ENCODE measurements at regions not wholly inside any gene's neighbourhood (a gene's known extent, or its start where the extent isn't known, plus 50 kb on each side); places are given as distances from the start of the nearest gene placed in this dataset.

GRCh38 chr15:87500240-87500639 lies 756.3 kb downstream of the NTRK3 start:
- no peaks in the 10 kb centered on the region for H3K9me3 ChIP-seq (ENCODE audit: control insufficient read depth, insufficient read depth, low read length)
- no peak overlapping the region for H3K4me3 ChIP-seq (ENCODE audit: low read depth, low read length)
- no peaks in the 10 kb centered on the region for H3K36me3 ChIP-seq (ENCODE audit: control insufficient read depth, insufficient read depth, low read length)
- H3K27me3 ChIP-seq (ENCODE audit: control insufficient read depth, insufficient read depth, low read length) = no peaks in the 10 kb centered on the region
- no peaks in the 10 kb centered on the region for H3K4me1 ChIP-seq (ENCODE audit: control insufficient read depth, insufficient read depth, low read length)
- H3K9ac ChIP-seq (ENCODE audit: low read depth, low read length) = no peak overlapping the region

- H3K4me3 ChIP-seq (ENCODE audit: low read depth, low read length) = no peak overlapping the region
- H3K36me3 ChIP-seq (ENCODE audit: control insufficient read depth, insufficient read depth, low read length) = no peaks in the 10 kb centered on the region
- H3K27me3 ChIP-seq (ENCODE audit: control insufficient read depth, insufficient read depth, low read length) = no peaks in the 10 kb centered on the region
- no peaks in the 10 kb centered on the region for H3K4me1 ChIP-seq (ENCODE audit: control insufficient read depth, insufficient read depth, low read length)
- no peaks in the 10 kb centered on the region for H3K9me3 ChIP-seq (ENCODE audit: control insufficient read depth, insufficient read depth, low read length)
- H3K9ac ChIP-seq (ENCODE audit: low read depth, low read length) = no peak overlapping the region
Observed at GRCh38 chr15:87498560-87498959, 758.0 kb downstream of the NTRK3 start.

- Histone ChIP-seq H3K4me1 (ENCODE audit: control insufficient read depth, insufficient read depth, low read length) (no peaks in the 10 kb centered on the region), H3K36me3 (ENCODE audit: control insufficient read depth, insufficient read depth, low read length) (no peaks in the 10 kb centered on the region), H3K4me3 (ENCODE audit: low read depth, low read length) (no peak overlapping the region), H3K27me3 (ENCODE audit: control insufficient read depth, insufficient read depth, low read length) (no peaks in the 10 kb centered on the region), H3K9ac (ENCODE audit: low read depth, low read length) (no peak overlapping the region), H3K9me3 (ENCODE audit: control insufficient read depth, insufficient read depth, low read length) (no peaks in the 10 kb centered on the region)
Observed at GRCh38 chr15:87496795-87497194, 759.7 kb downstream of the NTRK3 start.

GRCh38 chr15:87496109-87496508 lies 760.4 kb downstream of the NTRK3 start:
- Histone ChIP-seq H3K36me3 (ENCODE audit: control insufficient read depth, insufficient read depth, low read length) (no peaks in the 10 kb centered on the region), H3K4me3 (ENCODE audit: low read depth, low read length) (no peak overlapping the region), H3K9me3 (ENCODE audit: control insufficient read depth, insufficient read depth, low read length) (no peaks in the 10 kb centered on the region), H3K4me1 (ENCODE audit: control insufficient read depth, insufficient read depth, low read length) (no peaks in the 10 kb centered on the region), H3K27me3 (ENCODE audit: control insufficient read depth, insufficient read depth, low read length) (no peaks in the 10 kb centered on the region), H3K9ac (ENCODE audit: low read depth, low read length) (no peak overlapping the region)

GRCh38 chr15:87493803-87494202 lies 762.7 kb downstream of the NTRK3 start:
- Histone ChIP-seq H3K36me3 (ENCODE audit: control insufficient read depth, insufficient read depth, low read length) (no peaks in the 10 kb centered on the region), H3K4me3 (ENCODE audit: low read depth, low read length) (no peak overlapping the region), H3K27me3 (ENCODE audit: control insufficient read depth, insufficient read depth, low read length) (no peaks in the 10 kb centered on the region), H3K9ac (ENCODE audit: low read depth, low read length) (no peak overlapping the region), H3K4me1 (ENCODE audit: control insufficient read depth, insufficient read depth, low read length) (no peaks in the 10 kb centered on the region), H3K9me3 (ENCODE audit: control insufficient read depth, insufficient read depth, low read length) (no peaks in the 10 kb centered on the region)

- Histone ChIP-seq H3K9me3 (ENCODE audit: control insufficient read depth, insufficient read depth, low read length) (no peaks in the 10 kb centered on the region), H3K36me3 (ENCODE audit: control insufficient read depth, insufficient read depth, low read length) (no peaks in the 10 kb centered on the region), H3K9ac (ENCODE audit: low read depth, low read length) (no peak overlapping the region), H3K4me1 (ENCODE audit: control insufficient read depth, insufficient read depth, low read length) (no peaks in the 10 kb centered on the region), H3K27me3 (ENCODE audit: control insufficient read depth, insufficient read depth, low read length) (no peaks in the 10 kb centered on the region), H3K4me3 (ENCODE audit: low read depth, low read length) (no peak overlapping the region)
Observed at GRCh38 chr15:87492321-87492720, 764.2 kb downstream of the NTRK3 start.

- Histone ChIP-seq H3K9me3 (ENCODE audit: control insufficient read depth, insufficient read depth, low read length) (no peaks in the 10 kb centered on the region), H3K9ac (ENCODE audit: low read depth, low read length) (no peak overlapping the region), H3K4me3 (ENCODE audit: low read depth, low read length) (no peak overlapping the region), H3K27me3 (ENCODE audit: control insufficient read depth, insufficient read depth, low read length) (no peaks in the 10 kb centered on the region), H3K4me1 (ENCODE audit: control insufficient read depth, insufficient read depth, low read length) (no peaks in the 10 kb centered on the region), H3K36me3 (ENCODE audit: control insufficient read depth, insufficient read depth, low read length) (no peaks in the 10 kb centered on the region)
Observed at GRCh38 chr15:87490666-87491065, 765.9 kb downstream of the NTRK3 start.

GRCh38 chr15:87489902-87490665 lies 766.5 kb downstream of the NTRK3 start:
- Histone ChIP-seq H3K9me3 (ENCODE audit: control insufficient read depth, insufficient read depth, low read length) (no peaks in the 10 kb centered on the region), H3K9ac (ENCODE audit: low read depth, low read length) (no peak overlapping the region), H3K27me3 (ENCODE audit: control insufficient read depth, insufficient read depth, low read length) (no peaks in the 10 kb centered on the region), H3K4me1 (ENCODE audit: control insufficient read depth, insufficient read depth, low read length) (no peaks in the 10 kb centered on the region), H3K4me3 (ENCODE audit: low read depth, low read length) (no peak overlapping the region), H3K36me3 (ENCODE audit: control insufficient read depth, insufficient read depth, low read length) (no peaks in the 10 kb centered on the region)

- Histone ChIP-seq H3K4me3 (ENCODE audit: low read depth, low read length) (no peak overlapping the region), H3K4me1 (ENCODE audit: control insufficient read depth, insufficient read depth, low read length) (no peaks in the 10 kb centered on the region), H3K36me3 (ENCODE audit: control insufficient read depth, insufficient read depth, low read length) (no peaks in the 10 kb centered on the region), H3K9me3 (ENCODE audit: control insufficient read depth, insufficient read depth, low read length) (no peaks in the 10 kb centered on the region), H3K9ac (ENCODE audit: low read depth, low read length) (no peak overlapping the region), H3K27me3 (ENCODE audit: control insufficient read depth, insufficient read depth, low read length) (no peaks in the 10 kb centered on the region)
Observed at GRCh38 chr15:87489456-87489855, 767.1 kb downstream of the NTRK3 start.

- no peaks in the 10 kb centered on the region for H3K4me1 ChIP-seq (ENCODE audit: control insufficient read depth, insufficient read depth, low read length)
- no peaks in the 10 kb centered on the region for H3K36me3 ChIP-seq (ENCODE audit: control insufficient read depth, insufficient read depth, low read length)
- H3K27me3 ChIP-seq (ENCODE audit: control insufficient read depth, insufficient read depth, low read length) = no peaks in the 10 kb centered on the region
- H3K9ac ChIP-seq (ENCODE audit: low read depth, low read length) = no peak overlapping the region
- H3K4me3 ChIP-seq (ENCODE audit: low read depth, low read length) = no peak overlapping the region
- H3K9me3 ChIP-seq (ENCODE audit: control insufficient read depth, insufficient read depth, low read length) = no peaks in the 10 kb centered on the region
Observed at GRCh38 chr15:87487484-87487883, 769.1 kb downstream of the NTRK3 start.

- Histone ChIP-seq H3K27me3 (ENCODE audit: control insufficient read depth, insufficient read depth, low read length) (no peaks in the 10 kb centered on the region), H3K9me3 (ENCODE audit: control insufficient read depth, insufficient read depth, low read length) (no peaks in the 10 kb centered on the region), H3K9ac (ENCODE audit: low read depth, low read length) (no peak overlapping the region), H3K4me1 (ENCODE audit: control insufficient read depth, insufficient read depth, low read length) (no peaks in the 10 kb centered on the region), H3K36me3 (ENCODE audit: control insufficient read depth, insufficient read depth, low read length) (no peaks in the 10 kb centered on the region), H3K4me3 (ENCODE audit: low read depth, low read length) (no peak overlapping the region)
Observed at GRCh38 chr15:87483468-87483867, 773.1 kb downstream of the NTRK3 start.

- Histone ChIP-seq H3K9ac (ENCODE audit: low read depth, low read length) (no peak overlapping the region), H3K36me3 (ENCODE audit: control insufficient read depth, insufficient read depth, low read length) (no peaks in the 10 kb centered on the region)
Observed at GRCh38 chr15:87481126-87481525, 775.4 kb downstream of the NTRK3 start.

More at GRCh38 chr15:87481126-87481525, 775.4 kb downstream of the NTRK3 start:
- H3K4me3 ChIP-seq (ENCODE audit: low read depth, low read length) = no peak overlapping the region
- H3K4me1 ChIP-seq (ENCODE audit: control insufficient read depth, insufficient read depth, low read length) = no peaks in the 10 kb centered on the region
- H3K9me3 ChIP-seq (ENCODE audit: control insufficient read depth, insufficient read depth, low read length) = no peaks in the 10 kb centered on the region
- H3K27me3 ChIP-seq (ENCODE audit: control insufficient read depth, insufficient read depth, low read length) = no peaks in the 10 kb centered on the region
